ENCODE measurements at regions not wholly inside any gene's neighbourhood (a gene's known extent, or its start where the extent isn't known, plus 50 kb on each side); places are given as distances from the start of the nearest gene placed in this dataset.

- WGBS (ENCODE audit: insufficient coverage) = 90% methylated on average over 12 of the region's 17 CpGs
- peaks cover 46% of the 10 kb centered on the region for H4K20me1 ChIP-seq (ENCODE audit: control insufficient read depth, insufficient read depth, low read length, poor library complexity, severe bottlenecking)
- H3K27me3 ChIP-seq (replicated peaks in 1 of 4; ENCODE audit: control extremely low read depth in 1 of 4, control insufficient read depth in 3 of 4, insufficient read depth in 4 of 4, low read length in 3 of 4) = no peaks in the 10 kb centered on the region
- H3K4me3 Mint-ChIP-seq = peak overlapping the region; percentile 61
- no peak for DNase-seq
- H3K4me2 ChIP-seq (replicated peaks; ENCODE audit: low read depth, low read length, poor library complexity, severe bottlenecking) = no peak overlapping the region
- TF ChIP-seq, protein P1, sequence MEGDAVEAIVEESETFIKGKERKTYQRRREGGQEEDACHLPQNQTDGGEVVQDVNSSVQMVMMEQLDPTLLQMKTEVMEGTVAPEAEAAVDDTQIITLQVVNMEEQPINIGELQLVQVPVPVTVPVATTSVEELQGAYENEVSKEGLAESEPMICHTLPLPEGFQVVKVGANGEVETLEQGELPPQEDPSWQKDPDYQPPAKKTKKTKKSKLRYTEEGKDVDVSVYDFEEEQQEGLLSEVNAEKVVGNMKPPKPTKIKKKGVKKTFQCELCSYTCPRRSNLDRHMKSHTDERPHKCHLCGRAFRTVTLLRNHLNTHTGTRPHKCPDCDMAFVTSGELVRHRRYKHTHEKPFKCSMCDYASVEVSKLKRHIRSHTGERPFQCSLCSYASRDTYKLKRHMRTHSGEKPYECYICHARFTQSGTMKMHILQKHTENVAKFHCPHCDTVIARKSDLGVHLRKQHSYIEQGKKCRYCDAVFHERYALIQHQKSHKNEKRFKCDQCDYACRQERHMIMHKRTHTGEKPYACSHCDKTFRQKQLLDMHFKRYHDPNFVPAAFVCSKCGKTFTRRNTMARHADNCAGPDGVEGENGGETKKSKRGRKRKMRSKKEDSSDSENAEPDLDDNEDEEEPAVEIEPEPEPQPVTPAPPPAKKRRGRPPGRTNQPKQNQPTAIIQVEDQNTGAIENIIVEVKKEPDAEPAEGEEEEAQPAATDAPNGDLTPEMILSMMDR (IDR thresholded peaks at IDR 0.05) = no peak
- no peak for TF ChIP-seq EZH2 (IDR thresholded peaks at IDR 0.05; ENCODE audit: borderline replicate concordance, insufficient read depth, low read depth, low read length, poor library complexity, severe bottlenecking)
- H3K9me3 Mint-ChIP-seq (ENCODE audit: insufficient read depth) = no peaks in the 10 kb centered on the region
- intact Hi-C loops (cut with micrococcal nuclease) = no loop called here
- ChIA-PET CTCF (no interaction called here), POLR2A (no interaction called here)
- no peaks in the 10 kb centered on the region for H3K79me2 ChIP-seq (ENCODE audit: control insufficient read depth, insufficient read depth, low read length)
- no peaks in the 10 kb centered on the region for H3K27me3 Mint-ChIP-seq
- no peak overlapping the region for H3K27ac Mint-ChIP-seq
- H3K9ac ChIP-seq (ENCODE audit: low read length) = no peak overlapping the region
- no peaks in the 10 kb centered on the region for H3K36me3 ChIP-seq (replicated peaks in 1 of 2; ENCODE audit: control extremely low read depth in 1 of 2, control insufficient read depth in 1 of 2, extremely low read depth in 1 of 2, insufficient read depth in 2 of 2, low read length in 1 of 2)
- H3K9me3 ChIP-seq (ENCODE audit: control extremely low read depth in 1 of 3, control insufficient read depth in 2 of 3, insufficient read depth in 1 of 3, low read length in 2 of 3) = peaks cover 0 to 20% (median 0%) of the 10 kb centered on the region in 3 donors
- H3K4me1 Mint-ChIP-seq = peaks cover 4% of the 10 kb centered on the region
- no peak overlapping the region for H3K27ac ChIP-seq (ENCODE audit: low read length in 2 of 2)
- H3K4me3 ChIP-seq (ENCODE audit: control extremely low read depth in 1 of 5, extremely low read depth in 1 of 5, insufficient read depth in 1 of 5, low read depth in 2 of 5, low read length in 4 of 5) = no peak overlapping the region
- no peak overlapping the region for H2AFZ ChIP-seq (ENCODE audit: insufficient read depth, low read depth, low read length, poor library complexity, severe bottlenecking)
- ATAC-seq (ENCODE audit: low read depth) = no peak
- peaks cover 0 to 4% of the 10 kb centered on the region in 2 donors for H3K4me1 ChIP-seq (ENCODE audit: control insufficient read depth in 2 of 2, insufficient read depth in 2 of 2, low read length in 2 of 2)
These were observed 106.3 kb downstream of the FAM53A start for GRCh38 chr4:1577822-1578217.

- Histone ChIP-seq H3K36me3 (replicated peaks in 1 of 2; ENCODE audit: control extremely low read depth in 1 of 2, control insufficient read depth in 1 of 2, extremely low read depth in 1 of 2, insufficient read depth in 2 of 2, low read length in 1 of 2) (no peaks in the 10 kb centered on the region), H3K79me2 (ENCODE audit: control insufficient read depth, insufficient read depth, low read length) (no peaks in the 10 kb centered on the region), H3K9me3 (ENCODE audit: control extremely low read depth in 1 of 3, control insufficient read depth in 2 of 3, insufficient read depth in 1 of 3, low read length in 2 of 3) (peaks cover 0 to 19% (median 0%) of the 10 kb centered on the region in 3 donors), H3K9ac (ENCODE audit: low read length) (no peak overlapping the region), H3K27ac (ENCODE audit: low read length in 2 of 2) (no peak overlapping the region), H3K4me1 (ENCODE audit: control insufficient read depth in 2 of 2, insufficient read depth in 2 of 2, low read length in 2 of 2) (peaks cover 0 to 4% of the 10 kb centered on the region in 2 donors), H2AFZ (ENCODE audit: insufficient read depth, low read depth, low read length, poor library complexity, severe bottlenecking) (no peak overlapping the region), H3K27me3 (replicated peaks in 1 of 4; ENCODE audit: control extremely low read depth in 1 of 4, control insufficient read depth in 3 of 4, insufficient read depth in 4 of 4, low read length in 3 of 4) (no peaks in the 10 kb centered on the region), H3K4me2 (replicated peaks; ENCODE audit: low read depth, low read length, poor library complexity, severe bottlenecking) (no peak overlapping the region), H4K20me1 (ENCODE audit: control insufficient read depth, insufficient read depth, low read length, poor library complexity, severe bottlenecking) (peaks cover 46% of the 10 kb centered on the region), H3K4me3 (ENCODE audit: control extremely low read depth in 1 of 5, extremely low read depth in 1 of 5, insufficient read depth in 1 of 5, low read depth in 2 of 5, low read length in 4 of 5) (no peak overlapping the region)
- no peak for DNase-seq
- Mint-ChIP-seq H3K4me3 (peak overlapping the region; percentile 14), H3K9me3 (ENCODE audit: insufficient read depth) (no peaks in the 10 kb centered on the region), H3K27me3 (no peaks in the 10 kb centered on the region), H3K4me1 (peaks cover 4% of the 10 kb centered on the region), H3K27ac (no peak overlapping the region)
- WGBS (ENCODE audit: insufficient coverage) = 94% methylated on average over 20 of the region's 30 CpGs
- POLR2A ChIA-PET = no interaction called here
- intact Hi-C loops (cut with micrococcal nuclease) = no loop called here
- TF ChIP-seq, protein P1 (IDR thresholded peaks at IDR 0.05) = no peak
- CTCF ChIA-PET = no interaction called here
- ATAC-seq (ENCODE audit: low read depth) = no peak
These were observed 106.9 kb downstream of the FAM53A start for GRCh38 chr4:1576961-1577821.
